NOMO-1 treated with dmso at 0.1 percent for 144 hours (cell line): ENCODE measurements at regions not wholly inside any gene's neighbourhood (a gene's known extent, or its start where the extent isn't known, plus 50 kb on each side); places are given as distances from the start of the nearest gene placed in this dataset.

ENCODE experiments used
- DNase-seq: peaks from one replicate; lab custom pipeline; 2025; ENCODE audit not compliant: unreplicated experiment; lab: John Stamatoyannopoulos, UW

GRCh38 chr3:43783987-43784639, 93.4 kb downstream of the ABHD5 start:
- no peak for DNase-seq

GRCh38 chr3:43784640-43785011, 93.9 kb downstream of the ABHD5 start:
- DNase-seq: no peak

GRCh38 chr3:43785551-43785950, 94.8 kb downstream of the ABHD5 start:
- no peak for DNase-seq

DNA sequence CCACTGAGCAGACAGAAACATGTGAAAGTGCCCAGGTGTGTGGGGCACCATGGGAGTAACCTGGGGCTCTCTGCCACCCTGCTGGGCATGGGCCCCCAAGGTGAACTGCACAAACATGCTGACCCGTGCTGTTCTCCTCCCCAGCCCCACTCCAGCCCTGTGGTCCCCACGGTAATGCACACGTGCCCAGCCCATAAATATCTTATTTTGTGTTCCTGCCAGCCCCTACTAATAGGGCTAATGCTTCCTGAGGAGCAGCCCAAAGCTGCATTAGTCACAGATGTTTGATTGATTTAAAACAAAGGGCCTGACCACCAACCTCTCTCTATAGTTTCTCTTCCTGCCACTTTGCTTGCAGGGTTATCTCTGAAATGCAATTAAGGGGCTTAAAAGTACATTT, 95.4 kb downstream of the ABHD5 start:
- DNase-seq: no peak

GRCh38 chr3:43786526-43787305, 96.0 kb downstream of the ABHD5 start:
- no peak for DNase-seq

DNA sequence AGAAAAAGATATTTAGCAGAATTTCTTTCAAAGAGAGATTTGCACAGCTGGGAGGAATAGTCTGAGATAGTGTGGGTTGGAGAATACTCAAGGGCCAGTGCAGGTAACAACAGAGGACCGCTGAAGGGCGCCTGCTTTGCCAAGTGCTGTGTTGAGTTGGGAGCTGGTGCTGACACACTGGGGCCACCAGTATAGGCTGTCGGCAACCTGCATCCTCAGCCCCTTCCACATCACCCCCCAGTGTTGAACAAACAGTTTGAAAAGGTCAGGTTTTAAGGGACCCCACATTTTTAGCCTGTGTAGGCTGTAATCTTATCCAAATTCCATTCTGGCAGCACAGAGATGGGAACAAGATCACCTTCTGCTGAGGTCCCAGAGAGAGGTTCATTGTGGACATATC, 96.6 kb downstream of the ABHD5 start:
- DNase-seq: no peak

GRCh38 chr3:43789028-43789427, 98.3 kb downstream of the ABHD5 start:
- no peak for DNase-seq

- no peak for DNase-seq
Observed at GRCh38 chr3:43790060-43790459, 99.3 kb downstream of the ABHD5 start.

GRCh38 chr3:43790476-43790875, 99.7 kb downstream of the ABHD5 start:
- no peak for DNase-seq

DNA sequence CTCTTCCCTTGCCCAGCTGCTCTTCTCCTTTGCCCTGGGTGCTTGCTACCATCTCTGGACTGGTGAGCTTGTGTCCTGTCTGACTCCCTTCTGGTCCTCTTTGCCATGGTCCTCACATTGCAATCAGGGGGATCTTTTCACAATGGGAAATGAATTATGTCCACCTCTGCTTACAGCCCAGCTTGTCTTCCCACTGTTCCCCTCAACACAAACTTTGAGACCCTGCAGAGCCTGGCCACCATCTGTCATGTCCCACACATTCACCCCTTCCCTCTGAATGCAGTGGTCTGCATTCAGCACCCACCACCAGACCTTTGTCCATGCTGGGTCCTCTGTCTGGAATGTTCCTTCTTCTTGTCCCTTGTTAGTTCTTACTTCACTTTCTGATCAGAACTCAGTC, 100.5 kb downstream of the ABHD5 start:
- DNase-seq: no peak

DNA sequence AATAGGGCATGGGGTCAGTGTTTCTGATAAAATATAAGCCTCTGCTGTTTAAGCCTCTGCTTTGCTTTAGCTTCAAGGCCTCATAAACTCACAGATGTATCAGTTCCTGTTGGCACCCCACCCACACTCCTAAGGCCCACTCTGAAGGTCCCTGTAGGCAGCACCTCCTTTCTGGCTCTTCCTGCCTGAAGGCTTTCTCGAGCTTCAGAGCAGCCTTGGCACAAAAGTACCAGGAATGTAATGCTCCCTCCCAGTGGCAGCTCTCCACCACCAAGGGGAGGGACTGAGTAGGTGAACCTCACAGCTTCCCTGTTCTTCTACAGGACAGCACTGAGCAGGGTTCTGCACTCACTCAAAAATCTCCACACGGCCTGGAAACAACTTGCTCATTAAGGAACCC, 102.2 kb downstream of the ABHD5 start:
- DNase-seq: no peak

GRCh38 chr3:43793648-43794372, 103.1 kb downstream of the ABHD5 start:
- no peak for DNase-seq

DNA sequence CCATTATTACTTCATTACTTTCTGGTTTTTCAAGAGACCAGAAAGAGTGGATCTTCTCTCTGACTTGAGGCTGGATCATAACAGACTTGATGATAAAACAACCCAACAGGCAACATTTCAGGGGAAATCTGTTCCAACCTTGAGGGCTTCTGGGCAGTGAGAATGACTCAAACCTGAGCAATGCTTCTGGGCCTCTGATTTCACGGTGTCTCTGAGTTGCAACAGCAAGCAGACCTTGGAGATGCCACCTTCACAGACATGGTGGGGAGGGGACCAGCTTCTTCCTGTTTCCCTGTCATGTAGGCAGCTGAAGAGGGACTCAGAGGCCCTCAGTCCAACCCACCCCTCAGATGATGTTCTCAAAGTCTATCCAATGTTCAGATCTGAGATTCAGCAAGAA, 104.0 kb downstream of the ABHD5 start:
- no peak for DNase-seq

GRCh38 chr3:43795491-43795890, 104.8 kb downstream of the ABHD5 start:
- no peak for DNase-seq

- DNase-seq: no peak
Observed at GRCh38 chr3:43796041-43796596, 105.4 kb downstream of the ABHD5 start.

DNA sequence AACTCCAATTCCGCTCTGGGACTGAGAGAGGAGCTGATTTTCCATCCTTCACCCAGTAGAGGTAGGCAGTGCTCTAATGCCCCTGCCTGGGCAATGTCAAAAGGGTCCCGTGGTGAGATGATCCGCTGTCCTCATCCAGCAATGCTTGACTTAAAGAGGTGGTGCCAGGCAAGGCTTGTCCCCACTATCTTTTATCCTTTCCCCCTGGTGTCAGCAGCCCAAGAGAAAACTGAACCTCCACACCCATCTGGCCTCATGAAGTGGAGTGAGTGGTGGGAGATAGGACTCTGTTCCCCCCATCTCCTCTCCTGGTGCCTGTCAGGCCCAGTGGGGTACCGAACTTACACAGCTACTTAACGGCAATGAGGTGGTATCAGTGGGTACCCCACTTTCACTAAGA, 107.1 kb downstream of the ABHD5 start:
- DNase-seq: no peak

DNA sequence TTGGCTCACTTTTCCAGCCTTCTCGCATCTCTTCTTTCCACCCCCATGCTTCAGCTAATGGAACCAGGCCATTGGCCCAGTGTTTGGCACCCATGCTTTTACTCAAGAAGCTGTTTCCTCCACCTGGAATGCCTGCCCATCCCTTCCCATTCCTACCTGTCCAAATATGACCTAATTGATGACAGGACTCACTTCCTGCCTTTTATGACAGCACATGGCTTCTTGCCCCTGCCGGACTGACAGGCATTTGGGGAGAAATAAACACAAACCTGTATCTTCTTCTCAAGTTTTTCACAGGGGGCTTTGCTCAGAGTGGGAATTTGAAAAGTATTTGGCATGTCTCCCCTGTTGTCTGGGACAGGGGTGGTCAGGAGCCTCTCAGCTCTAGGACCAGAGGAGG, 120.1 kb downstream of the ABHD5 start:
- DNase-seq: no peak

GRCh38 chr3:43814461-43814860, 123.7 kb downstream of the ABHD5 start:
- DNase-seq: no peak

DNA sequence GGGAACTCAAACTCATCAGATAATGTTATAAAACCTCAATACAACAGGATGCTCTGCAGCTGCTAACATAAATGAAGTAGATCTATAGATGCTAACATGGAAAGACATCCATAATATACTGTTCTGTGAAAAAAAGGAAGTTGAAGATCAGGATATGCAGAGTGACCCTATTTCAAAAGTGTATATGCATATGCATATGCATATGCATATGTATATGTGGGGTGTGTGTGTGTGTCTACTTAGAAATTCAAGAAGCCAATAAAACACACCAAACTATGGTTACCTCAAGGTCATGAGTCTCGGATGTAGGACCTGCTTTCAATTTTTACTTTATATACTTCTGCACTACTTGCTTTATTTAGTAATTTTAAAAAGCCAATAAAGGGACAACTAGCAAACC, 125.6 kb downstream of the ABHD5 start:
- DNase-seq: no peak

GRCh38 chr3:43817064-43817463, 126.3 kb downstream of the ABHD5 start:
- DNase-seq: no peak

DNA sequence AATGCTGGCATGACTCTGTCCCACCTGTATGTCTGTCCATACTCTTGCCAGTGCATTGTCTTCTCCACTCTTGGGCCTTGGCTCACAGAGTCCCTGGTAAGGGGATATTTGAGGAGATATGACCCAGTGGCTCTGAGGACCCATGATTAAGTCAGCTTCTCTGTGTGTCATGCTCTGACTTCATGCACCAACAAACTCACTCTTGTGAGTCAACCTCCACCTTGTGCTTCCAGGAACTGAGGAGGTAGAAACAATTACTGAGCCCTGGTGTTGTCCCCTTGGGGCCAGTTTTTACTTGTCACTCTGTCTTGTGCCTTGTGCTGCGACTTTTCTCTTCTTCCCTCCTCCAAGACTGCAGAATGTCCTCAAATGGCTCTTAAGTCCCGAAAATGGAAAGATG, 127.1 kb downstream of the ABHD5 start:
- DNase-seq: no peak

GRCh38 chr3:43818229-43818628, 127.5 kb downstream of the ABHD5 start:
- DNase-seq: no peak
